AG04450 (cell line): ENCODE measurements at regions not wholly inside any gene's neighbourhood (a gene's known extent, or its start where the extent isn't known, plus 50 kb on each side); places are given as distances from the start of the nearest gene placed in this dataset.
"Not testable (repeated sequence)": the region's sequence is repeated elsewhere in the genome, so short reads cannot be mapped to it uniquely, and the experiment has no call there.

ENCODE experiments used
- CTCF ChIA-PET: fragments of 300-600, 350-600 bp; formaldehyde crosslinking; extraction: SDS; loops from one replicate; lab custom pipeline; 2022; ENCODE audit warnings: antibody characterized with exemption, inconsistent platforms; lab: Charles Lee
- POLR2A ChIA-PET: fragments of 350-600 bp; formaldehyde crosslinking; extraction: SDS; loops from one replicate; lab custom pipeline; 2021; ENCODE audit warnings: antibody characterized with exemption, inconsistent platforms; lab: Yijun Ruan, JAX
- DNase-seq: peaks from one replicate; pipeline ENCODE4 v3.0.0-alpha.2; 2011; ENCODE audit warnings: low read depth, low spot score
- H3K27ac ChIP-seq: one replicate; pipeline ENCODE4 v1.5.1; 2012; ENCODE audit warnings: low read depth, low read length, control low read depth
- H3K27me3 ChIP-seq: one replicate; pipeline ENCODE4 v1.6.0; 2012; ENCODE audit warnings: low read length; ENCODE audit not compliant: control insufficient read depth, insufficient read depth
- H3K4me3 ChIP-seq: 2 replicates; pipeline ENCODE4 v1.5.1; 2011; ENCODE audit warnings: mild to moderate bottlenecking, low read depth, low read length, control low read depth
- H3K9me3 ChIP-seq: 2 replicates; pipeline ENCODE4 v1.5.1; 2012; ENCODE audit warnings: low read length; ENCODE audit not compliant: control insufficient read depth, insufficient read depth
- CTCF ChIP-seq: IDR thresholded peaks from 2 replicates; pipeline ENCODE4 v1.5.1; 2011; ENCODE audit warnings: low read depth, low read length, control low read depth, inconsistent platforms

GRCh38 chr3:14016900-14017475, 107.7 kb downstream of the CHCHD4 start:
- Histone ChIP-seq H3K27ac (no peak overlapping the region), H3K9me3 (no peaks in the 10 kb centered on the region), H3K4me3 (no peak overlapping the region), H3K27me3 (no peaks in the 10 kb centered on the region)
- DNase-seq, result no peak
- CTCF ChIA-PET, result no interaction called here
- POLR2A ChIA-PET, result no interaction called here
- no peak for TF ChIP-seq CTCF

DNA sequence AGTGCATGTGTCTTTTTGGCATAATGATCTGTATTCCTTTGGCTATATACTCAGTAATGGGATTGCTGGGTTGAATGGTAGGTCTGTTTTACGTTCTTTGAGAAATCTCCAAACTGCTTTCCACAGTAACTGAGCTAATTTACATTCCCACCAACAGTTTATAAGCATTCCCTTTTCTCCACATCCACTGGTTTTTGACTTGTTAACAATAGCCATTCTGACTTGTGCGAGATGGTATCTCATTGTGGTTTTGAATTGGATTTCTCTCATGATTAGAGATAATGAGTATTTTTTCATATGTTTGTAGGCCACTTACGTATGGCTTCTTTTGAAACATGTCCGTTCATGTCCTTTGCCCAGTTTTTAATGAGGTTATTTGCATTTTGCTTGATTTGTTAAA, 117.7 kb downstream of the CHCHD4 start:
- DNase-seq, result no peak
- H3K27me3 ChIP-seq, result no peaks in the 10 kb centered on the region
- no peaks in the 10 kb centered on the region for H3K9me3 ChIP-seq
- TF ChIP-seq CTCF, result no peak
- no peak overlapping the region for H3K27ac ChIP-seq
- POLR2A ChIA-PET, result no interaction called here
- CTCF ChIA-PET, result no interaction called here
- H3K4me3 ChIP-seq, result no peak overlapping the region

GRCh38 chr3:14001136-14001535, 121.3 kb upstream of the WNT7A start:
- ChIA-PET CTCF (no interaction called here), POLR2A (no interaction called here)

DNA sequence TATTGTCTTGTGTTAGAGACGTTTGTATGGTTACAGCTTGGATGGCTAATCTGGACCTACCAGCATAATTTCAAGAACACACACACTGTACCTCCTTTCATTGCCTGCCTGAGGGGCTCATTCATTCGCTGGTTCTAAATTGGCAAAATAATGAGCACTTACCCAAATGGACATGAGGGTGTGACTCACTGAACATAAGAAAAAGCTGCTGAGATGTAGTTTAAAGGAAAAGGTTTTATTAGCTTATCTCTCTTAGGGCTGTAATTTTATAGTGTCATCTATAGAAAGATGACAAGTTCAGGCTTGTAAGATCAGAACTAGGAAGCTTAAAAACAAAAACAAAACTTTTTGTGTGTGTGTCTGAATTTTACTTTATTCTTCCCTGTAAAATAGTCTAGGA, 120.7 kb upstream of the WNT7A start:
- no peak overlapping the region for H3K27ac ChIP-seq
- ChIA-PET CTCF (interaction anchor here (0.6 kb wide), 1 partner anchor 673 kb away, joined by 4 read pairs; no protein-coding TSS in a partner anchor), POLR2A (no interaction called here)
- no peaks in the 10 kb centered on the region; the same call in 1 of the 2 replicates for H3K9me3 ChIP-seq
- no peak overlapping the region for H3K4me3 ChIP-seq
- DNase-seq, result no peak
- no peaks in the 10 kb centered on the region for H3K27me3 ChIP-seq
- TF ChIP-seq CTCF, result no peak

More at GRCh38 chr3:14001136-14001535, 121.3 kb upstream of the WNT7A start:
- H3K4me3 ChIP-seq, result no peak overlapping the region
- no peaks in the 10 kb centered on the region; the same call in 1 of the 2 replicates for H3K9me3 ChIP-seq
- peak; percentile 0 for DNase-seq
- no peak overlapping the region for H3K27ac ChIP-seq
- no peak for TF ChIP-seq CTCF
- no peaks in the 10 kb centered on the region for H3K27me3 ChIP-seq

DNA sequence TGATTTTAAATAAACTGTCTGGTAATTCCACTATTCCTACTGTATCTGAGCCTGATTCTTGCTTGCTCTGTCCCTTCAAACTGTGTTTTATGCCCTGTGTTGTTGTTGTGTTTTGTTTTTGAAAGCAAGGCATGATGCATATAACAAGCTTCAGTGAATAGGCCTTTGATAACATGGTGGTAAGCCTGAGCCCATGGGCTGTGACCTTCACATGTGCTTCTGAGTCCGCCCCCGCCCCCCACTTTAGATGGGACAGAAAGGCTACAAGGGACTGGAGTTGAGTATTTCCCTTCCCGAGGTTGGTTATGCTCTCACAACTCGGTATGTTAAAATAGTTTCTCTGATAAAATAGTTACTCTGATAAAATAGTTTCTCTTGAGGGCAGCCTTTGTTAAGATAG, 119.0 kb upstream of the WNT7A start:
- H3K27ac ChIP-seq, result no peak overlapping the region
- no peaks in the 10 kb centered on the region; the same call in 1 of the 2 replicates for H3K9me3 ChIP-seq
- H3K4me3 ChIP-seq, result no peak overlapping the region
- TF ChIP-seq CTCF, result no peak
- ChIA-PET CTCF (no interaction called here), POLR2A (no interaction called here)
- H3K27me3 ChIP-seq, result no peaks in the 10 kb centered on the region
- no peak for DNase-seq

DNA sequence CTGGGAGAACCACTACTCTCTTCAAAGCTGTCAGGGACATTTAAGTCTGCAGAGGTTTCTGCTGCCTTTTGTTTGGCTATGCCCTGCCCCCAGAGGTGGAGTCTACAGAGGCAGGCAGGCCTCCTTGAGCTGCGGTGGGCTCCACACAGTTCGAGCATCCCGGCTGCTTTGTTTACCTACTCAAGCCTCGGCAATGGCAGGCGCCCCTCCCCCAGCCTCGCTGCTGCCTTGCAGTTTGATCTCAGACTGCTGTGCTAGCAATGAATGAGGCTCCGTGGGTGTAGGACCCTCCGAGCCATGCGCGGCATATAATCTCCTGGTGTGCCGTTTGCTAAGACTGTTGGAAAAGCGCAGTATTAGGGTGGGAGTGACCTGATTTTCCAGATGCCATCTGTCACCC, 115.3 kb upstream of the WNT7A start:
- H3K27ac ChIP-seq, H3K4me3 ChIP-seq, POLR2A ChIA-PET, DNase-seq, H3K27me3 ChIP-seq, H3K9me3 ChIP-seq, CTCF ChIA-PET: not testable (repeated sequence)

DNA sequence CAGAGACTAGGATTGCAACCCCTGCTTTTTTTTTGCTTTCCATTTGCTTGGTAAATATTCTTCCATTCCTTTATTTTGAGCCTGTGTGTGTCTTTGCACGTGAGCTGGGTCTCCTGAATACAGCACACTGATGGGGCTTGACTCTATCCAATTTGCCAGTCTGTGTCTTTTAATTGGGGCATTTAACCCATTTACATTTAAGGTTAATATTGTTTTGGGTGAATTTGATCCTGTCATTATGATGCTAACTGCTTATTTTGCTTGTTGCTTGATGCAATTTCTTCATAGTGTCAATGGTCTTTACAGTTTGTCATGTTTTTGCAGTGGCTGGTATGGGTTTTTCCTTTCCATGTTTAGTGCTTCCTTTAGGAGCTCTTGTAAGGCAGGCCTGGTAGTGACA, 109.1 kb upstream of the WNT7A start:
- POLR2A ChIA-PET, DNase-seq, H3K4me3 ChIP-seq, H3K27ac ChIP-seq, H3K27me3 ChIP-seq, CTCF ChIA-PET, H3K9me3 ChIP-seq: not testable (repeated sequence)
